ENCODE measurements at regions not wholly inside any gene's neighbourhood (a gene's known extent, or its start where the extent isn't known, plus 50 kb on each side); places are given as distances from the start of the nearest gene placed in this dataset.
A peak's percentile ranks its signal among the peaks of the same experiment; 100 is the strongest.
"Not testable (repeated sequence)": the region's sequence is repeated elsewhere in the genome, so short reads cannot be mapped to it uniquely, and the experiment has no call there.

GRCh38 chr5:26388976-26389375 lies 649.4 kb downstream of the CDH9 start:
- no peaks in the 10 kb centered on the region for H3K9me3 ChIP-seq
- H3K27me3 ChIP-seq, result no peaks in the 10 kb centered on the region
- H3K36me3 ChIP-seq, result no peaks in the 10 kb centered on the region
- no peak overlapping the region for H3K4me3 ChIP-seq
- DNase-seq, result peak; percentile 20

GRCh38 chr5:26386532-26386931 lies 651.9 kb downstream of the CDH9 start:
- no peak overlapping the region for H3K4me3 ChIP-seq
- no peaks in the 10 kb centered on the region for H3K27me3 ChIP-seq
- no peaks in the 10 kb centered on the region for H3K9me3 ChIP-seq
- no peak for DNase-seq
- no peaks in the 10 kb centered on the region for H3K36me3 ChIP-seq

GRCh38 chr5:26364624-26365023 lies 673.8 kb downstream of the CDH9 start:
- not testable (repeated sequence) for DNase-seq, H3K9me3 ChIP-seq, H3K27me3 ChIP-seq, H3K4me3 ChIP-seq, H3K36me3 ChIP-seq

- no peak overlapping the region for H3K4me3 ChIP-seq
- no peaks in the 10 kb centered on the region for H3K27me3 ChIP-seq
- no peaks in the 10 kb centered on the region for H3K9me3 ChIP-seq
- DNase-seq, result no peak
- no peaks in the 10 kb centered on the region for H3K36me3 ChIP-seq
Measured at GRCh38 chr5:26343801-26344325, 694.5 kb downstream of the CDH9 start.

- Histone ChIP-seq H3K4me3 (no peak overlapping the region), H3K27me3 (no peaks in the 10 kb centered on the region), H3K9me3 (no peaks in the 10 kb centered on the region), H3K36me3 (no peaks in the 10 kb centered on the region)
- DNase-seq, result no peak
Measured at GRCh38 chr5:26339576-26339975, 698.8 kb downstream of the CDH9 start.

- no peak overlapping the region; the same call in 1 of the 2 replicates for H3K4me3 ChIP-seq
- no peaks in the 10 kb centered on the region for H3K36me3 ChIP-seq
- peaks cover 4% of the 10 kb centered on the region; the same call in 1 of the 2 replicates for H3K27me3 ChIP-seq
- H3K9me3 ChIP-seq, result no peaks in the 10 kb centered on the region
- DNase-seq, result no peak
Measured at GRCh38 chr5:26329562-26330189, 708.7 kb downstream of the CDH9 start.

GRCh38 chr5:26326153-26326759 lies 712.1 kb downstream of the CDH9 start:
- Histone ChIP-seq H3K4me3 (no peak overlapping the region), H3K36me3 (no peaks in the 10 kb centered on the region), H3K9me3 (no peaks in the 10 kb centered on the region), H3K27me3 (no peaks in the 10 kb centered on the region)
- DNase-seq, result no peak

GRCh38 chr5:26325432-26325831 lies 713.0 kb downstream of the CDH9 start:
- H3K36me3 ChIP-seq, DNase-seq, H3K27me3 ChIP-seq, H3K4me3 ChIP-seq, H3K9me3 ChIP-seq: not testable (repeated sequence)

- H3K9me3 ChIP-seq, H3K36me3 ChIP-seq, DNase-seq, H3K4me3 ChIP-seq, H3K27me3 ChIP-seq: not testable (repeated sequence)
Measured at GRCh38 chr5:26324273-26324895, 714.0 kb downstream of the CDH9 start.

GRCh38 chr5:26323794-26324193 lies 714.6 kb downstream of the CDH9 start:
- H3K4me3 ChIP-seq, result no peak overlapping the region
- no peaks in the 10 kb centered on the region for H3K27me3 ChIP-seq
- no peaks in the 10 kb centered on the region; the same call in 1 of the 2 replicates for H3K9me3 ChIP-seq
- no peak for DNase-seq
- no peaks in the 10 kb centered on the region for H3K36me3 ChIP-seq

GRCh38 chr5:26321278-26321677 lies 717.1 kb downstream of the CDH9 start:
- H3K27me3 ChIP-seq, result no peaks in the 10 kb centered on the region
- no peaks in the 10 kb centered on the region for H3K36me3 ChIP-seq
- H3K4me3 ChIP-seq, result no peak overlapping the region
- no peaks in the 10 kb centered on the region; the same call in 1 of the 2 replicates for H3K9me3 ChIP-seq
- no peak for DNase-seq

GRCh38 chr5:26310415-26310814 lies 728.0 kb downstream of the CDH9 start:
- DNase-seq, result no peak
- Histone ChIP-seq H3K27me3 (no peaks in the 10 kb centered on the region), H3K4me3 (no peak overlapping the region), H3K36me3 (no peaks in the 10 kb centered on the region), H3K9me3 (no peaks in the 10 kb centered on the region)

- Histone ChIP-seq H3K36me3 (no peaks in the 10 kb centered on the region), H3K9me3 (no peaks in the 10 kb centered on the region), H3K4me3 (no peak overlapping the region), H3K27me3 (no peaks in the 10 kb centered on the region)
- DNase-seq, result no peak
Measured at GRCh38 chr5:26295541-26295940, 742.8 kb downstream of the CDH9 start.

- Histone ChIP-seq H3K9me3 (no peaks in the 10 kb centered on the region), H3K27me3 (no peaks in the 10 kb centered on the region), H3K36me3 (no peaks in the 10 kb centered on the region), H3K4me3 (no peak overlapping the region)
- no peak for DNase-seq
Measured at GRCh38 chr5:26282190-26282589, 756.2 kb downstream of the CDH9 start.

GRCh38 chr5:26278078-26278477 lies 760.3 kb downstream of the CDH9 start:
- Histone ChIP-seq H3K9me3 (no peaks in the 10 kb centered on the region), H3K4me3 (no peak overlapping the region), H3K36me3 (no peaks in the 10 kb centered on the region), H3K27me3 (no peaks in the 10 kb centered on the region)
- no peak for DNase-seq

GRCh38 chr5:26259081-26259480 lies 779.3 kb downstream of the CDH9 start:
- Histone ChIP-seq H3K27me3 (no peaks in the 10 kb centered on the region), H3K9me3 (peaks cover 2% of the 10 kb centered on the region; the same call in 1 of the 2 replicates), H3K36me3 (no peaks in the 10 kb centered on the region), H3K4me3 (no peak overlapping the region)
- no peak for DNase-seq

GRCh38 chr5:26245321-26245720 lies 793.1 kb downstream of the CDH9 start:
- no peaks in the 10 kb centered on the region for H3K27me3 ChIP-seq
- H3K4me3 ChIP-seq, result no peak overlapping the region
- DNase-seq, result no peak
- H3K9me3 ChIP-seq, result no peaks in the 10 kb centered on the region; the same call in 1 of the 2 replicates
- H3K36me3 ChIP-seq, result no peaks in the 10 kb centered on the region

- no peak for DNase-seq
- no peak overlapping the region for H3K4me3 ChIP-seq
- H3K27me3 ChIP-seq, result no peaks in the 10 kb centered on the region
- no peaks in the 10 kb centered on the region; the same call in none of the 2 replicates for H3K9me3 ChIP-seq
- H3K36me3 ChIP-seq, result no peaks in the 10 kb centered on the region
Measured at GRCh38 chr5:26239588-26239987, 798.8 kb downstream of the CDH9 start.
